ENCODE measurements at regions not wholly inside any gene's neighbourhood (a gene's known extent, or its start where the extent isn't known, plus 50 kb on each side); places are given as distances from the start of the nearest gene placed in this dataset.

GRCh38 chr18:71989616-71990015 lies 554.5 kb downstream of the CBLN2 start:
- no peak for TF ChIP-seq CTCF (IDR thresholded peaks at IDR 0.05)
- TF ChIP-seq POLR2A (IDR thresholded peaks at IDR 0.05), result no peak

Data from right lobe of liver (tissue), 4 donors.